ENCODE measurements at regions not wholly inside any gene's neighbourhood (a gene's known extent, or its start where the extent isn't known, plus 50 kb on each side); places are given as distances from the start of the nearest gene placed in this dataset.

DNA sequence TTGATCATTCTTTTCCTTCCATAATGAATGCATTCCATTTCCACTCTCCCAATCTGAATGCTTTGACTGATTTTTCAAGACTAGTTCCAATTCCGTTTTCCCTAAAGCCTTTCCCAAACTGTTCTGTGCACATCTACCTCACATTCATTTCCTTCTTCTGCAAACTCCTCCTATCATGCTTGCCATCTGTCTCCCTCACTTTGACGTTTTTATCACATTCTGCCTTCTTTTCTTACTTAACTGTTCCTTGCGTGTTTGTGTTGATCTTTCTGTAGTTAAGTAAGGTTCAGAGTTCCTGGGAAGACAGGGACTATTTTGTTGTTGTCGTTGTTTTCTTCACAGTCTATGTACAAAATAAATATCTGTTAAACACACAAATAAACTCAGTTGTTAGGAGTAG, 179.0 kb downstream of the NXPE2 start:
- peak in 2 of 4 donors; percentile 24 to 36 for DNase-seq (ENCODE audit: low read depth in 4 of 4, low spot score in 2 of 4)

GRCh38 chr11:114864896-114865295, 186.6 kb downstream of the NXPE2 start:
- no peak for DNase-seq (ENCODE audit: low read depth in 4 of 4, low spot score in 2 of 4)

- DNase-seq (ENCODE audit: low read depth in 4 of 4, low spot score in 2 of 4): peak in 3 of 4 donors; percentile 28 to 38 (median 35)
Observed at GRCh38 chr11:114876234-114876633, 197.9 kb downstream of the NXPE2 start.

DNA sequence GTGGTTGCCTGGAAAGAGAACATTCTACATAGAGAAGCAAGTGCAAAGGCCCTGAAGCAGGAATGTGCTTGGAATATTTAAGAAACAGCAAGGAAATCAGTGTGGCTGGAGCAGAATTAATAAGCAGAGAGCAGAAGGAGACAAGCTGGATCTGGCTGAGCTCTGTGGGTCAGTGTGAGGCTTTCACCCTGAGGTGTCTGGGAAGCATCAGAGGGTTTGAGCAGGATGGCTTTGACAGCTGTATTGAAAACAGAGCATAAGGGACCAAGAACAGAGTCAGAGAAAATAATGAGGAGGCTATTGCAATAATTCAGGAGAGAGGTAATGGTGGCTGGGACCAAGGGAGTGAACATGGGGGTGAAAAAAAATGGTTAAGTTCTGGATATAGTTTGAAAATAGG, 199.6 kb downstream of the NXPE2 start:
- no peak for DNase-seq (ENCODE audit: low read depth in 4 of 4, low spot score in 2 of 4)

DNA sequence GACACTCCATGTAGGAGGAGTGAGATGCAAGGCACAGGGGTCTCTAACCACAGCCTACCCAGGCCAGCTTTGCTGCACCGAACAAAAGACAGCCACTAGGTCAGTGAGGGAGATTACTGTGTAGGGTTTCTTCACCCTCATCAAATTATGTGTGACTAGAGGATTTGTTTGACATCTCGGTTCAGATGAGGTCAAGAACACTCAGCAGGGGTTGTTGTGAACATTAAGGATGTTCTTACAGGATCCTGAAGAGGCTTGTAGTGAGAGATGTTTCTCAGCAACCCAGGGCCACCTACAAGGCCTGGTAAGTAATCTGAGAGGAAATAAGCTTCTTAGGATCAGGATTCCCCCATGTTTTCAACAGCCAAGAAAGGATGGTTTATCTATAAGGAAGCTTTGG, 202.1 kb downstream of the NXPE2 start:
- no peak for DNase-seq (ENCODE audit: low read depth in 4 of 4, low spot score in 2 of 4)

GRCh38 chr11:114883472-114883871, 205.1 kb downstream of the NXPE2 start:
- no peak for DNase-seq (ENCODE audit: low read depth in 4 of 4, low spot score in 2 of 4)

- DNase-seq (ENCODE audit: low read depth in 4 of 4, low spot score in 2 of 4): no peak
Observed at GRCh38 chr11:114886644-114887265, 208.4 kb downstream of the NXPE2 start.

GRCh38 chr11:114889594-114890011, 211.3 kb downstream of the NXPE2 start:
- DNase-seq (ENCODE audit: low read depth in 4 of 4, low spot score in 2 of 4): no peak

DNA sequence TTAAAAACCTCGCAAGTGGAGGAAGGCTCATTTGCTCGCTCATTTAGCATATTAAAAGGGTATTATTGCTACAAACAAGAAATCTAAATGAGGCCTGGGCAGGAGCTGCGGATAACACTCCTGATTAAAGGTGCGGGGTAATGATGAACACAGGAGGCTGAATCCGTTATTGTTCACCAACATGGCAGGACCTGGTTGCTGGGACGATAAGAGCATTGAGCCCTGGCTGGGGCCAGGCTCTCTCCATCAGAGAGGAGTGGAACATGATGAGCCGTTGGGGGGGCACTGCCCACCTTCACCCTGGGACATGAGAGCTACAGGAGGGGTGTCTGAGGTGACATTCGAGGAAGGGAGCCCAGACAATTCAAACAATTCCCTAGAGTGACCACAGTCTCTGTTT, 211.7 kb downstream of the NXPE2 start:
- DNase-seq (ENCODE audit: low read depth in 4 of 4, low spot score in 2 of 4): no peak

- DNase-seq (ENCODE audit: low read depth in 4 of 4, low spot score in 2 of 4): no peak
Observed at GRCh38 chr11:114891911-114892310, 213.6 kb downstream of the NXPE2 start.

DNA sequence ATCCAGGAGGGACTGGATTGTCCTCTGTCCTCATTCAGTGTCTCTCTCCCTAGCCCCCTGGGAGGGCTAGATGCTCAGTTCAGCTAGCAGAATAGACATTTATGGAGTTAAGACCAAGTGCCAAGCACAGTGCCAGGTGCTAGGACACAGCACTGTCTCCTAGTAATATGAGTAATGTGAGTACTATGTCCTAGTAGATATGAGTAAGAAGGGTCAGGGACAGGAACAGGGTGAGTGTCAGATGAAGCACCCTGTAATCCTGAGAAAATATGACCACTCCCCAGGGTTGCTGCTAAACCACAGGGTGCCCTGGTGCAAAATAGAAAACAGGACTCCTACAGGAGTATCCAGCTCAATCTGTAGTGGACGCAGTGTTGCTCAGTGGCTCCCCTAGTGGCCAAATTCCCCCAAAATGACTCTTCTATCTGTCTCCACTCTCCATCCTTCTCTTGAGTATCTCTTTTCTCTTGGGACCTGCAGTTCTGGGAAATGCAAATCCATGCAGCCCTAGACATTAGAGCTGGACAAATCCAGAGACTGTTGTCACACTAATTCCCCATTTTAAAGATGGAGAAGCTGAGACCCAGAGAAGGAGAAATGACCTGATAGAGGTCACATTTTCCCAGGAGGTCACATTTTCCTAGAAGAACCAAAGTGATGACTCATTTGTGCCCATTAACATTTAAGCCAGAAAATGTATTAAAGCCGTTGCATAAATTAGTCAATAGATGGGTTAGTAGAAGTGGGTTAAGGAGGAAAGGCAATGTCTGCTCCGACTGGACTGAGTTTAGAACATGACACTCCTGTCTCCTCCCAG, 214.3 kb downstream of the NXPE2 start:
- DNase-seq (ENCODE audit: low read depth in 4 of 4, low spot score in 2 of 4): no peak

DNA sequence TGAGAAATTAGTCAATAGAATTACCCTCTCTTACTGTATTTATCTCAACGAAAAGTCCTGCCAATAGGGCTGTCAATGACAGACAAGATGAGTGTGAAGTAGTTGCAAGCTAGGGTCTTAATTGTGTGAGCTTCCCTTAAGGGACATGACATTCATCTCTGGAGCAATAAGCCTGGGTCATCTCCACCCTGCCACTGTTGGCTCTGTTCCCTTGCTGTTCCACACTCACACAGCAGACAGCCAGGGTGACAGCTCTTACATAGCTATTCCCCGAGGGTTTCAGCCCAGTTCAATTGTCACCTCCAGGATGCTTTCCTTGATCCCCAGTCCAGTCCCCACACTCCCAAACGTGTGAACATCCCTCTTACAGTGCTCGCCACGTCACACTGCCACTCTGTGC, 215.0 kb downstream of the NXPE2 start:
- no peak for DNase-seq (ENCODE audit: low read depth in 4 of 4, low spot score in 2 of 4)

DNA sequence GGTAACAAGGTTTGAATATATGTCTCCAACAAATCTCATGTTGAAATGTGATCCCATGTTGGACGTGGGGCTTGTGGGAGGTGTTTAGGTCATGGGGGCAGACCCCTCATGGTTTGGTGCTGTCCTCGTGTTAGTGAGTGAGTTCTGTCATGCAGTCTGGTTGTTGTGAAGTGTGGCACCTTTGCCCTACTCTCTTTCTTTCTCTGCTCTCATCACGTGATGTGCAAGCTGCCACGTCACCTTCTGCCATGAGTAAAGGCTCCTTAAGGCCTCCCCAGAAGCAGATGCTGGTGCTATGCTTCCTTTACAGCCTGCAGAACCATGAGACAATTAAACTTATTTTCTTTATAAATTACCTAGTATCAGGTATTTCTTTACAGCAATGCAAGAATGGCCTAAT, 218.3 kb downstream of the NXPE2 start:
- DNase-seq (ENCODE audit: low read depth in 4 of 4, low spot score in 2 of 4): no peak

GRCh38 chr11:114909866-114910265, 231.5 kb downstream of the NXPE2 start:
- DNase-seq (ENCODE audit: low read depth in 4 of 4, low spot score in 2 of 4): no peak

DNA sequence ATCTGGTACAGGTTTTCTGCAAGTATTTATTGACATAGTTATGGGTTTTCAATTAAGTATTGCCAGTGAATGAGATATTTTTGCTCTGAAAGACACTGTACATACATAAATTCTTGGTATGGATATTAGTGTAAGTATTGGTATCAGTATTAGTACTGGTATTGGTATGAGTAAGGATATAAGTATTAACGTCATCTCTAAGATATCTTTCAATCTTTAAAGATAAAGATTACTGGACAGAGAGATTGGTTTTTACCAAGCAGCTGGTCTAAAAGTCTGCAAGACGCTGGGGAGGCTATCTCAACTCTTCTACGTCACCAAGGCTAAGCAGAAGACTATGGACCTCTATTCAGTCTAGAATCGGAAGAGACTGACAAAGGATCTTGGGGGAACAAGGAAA, 234.5 kb downstream of the NXPE2 start:
- DNase-seq (ENCODE audit: low read depth in 4 of 4, low spot score in 2 of 4): no peak

DNA sequence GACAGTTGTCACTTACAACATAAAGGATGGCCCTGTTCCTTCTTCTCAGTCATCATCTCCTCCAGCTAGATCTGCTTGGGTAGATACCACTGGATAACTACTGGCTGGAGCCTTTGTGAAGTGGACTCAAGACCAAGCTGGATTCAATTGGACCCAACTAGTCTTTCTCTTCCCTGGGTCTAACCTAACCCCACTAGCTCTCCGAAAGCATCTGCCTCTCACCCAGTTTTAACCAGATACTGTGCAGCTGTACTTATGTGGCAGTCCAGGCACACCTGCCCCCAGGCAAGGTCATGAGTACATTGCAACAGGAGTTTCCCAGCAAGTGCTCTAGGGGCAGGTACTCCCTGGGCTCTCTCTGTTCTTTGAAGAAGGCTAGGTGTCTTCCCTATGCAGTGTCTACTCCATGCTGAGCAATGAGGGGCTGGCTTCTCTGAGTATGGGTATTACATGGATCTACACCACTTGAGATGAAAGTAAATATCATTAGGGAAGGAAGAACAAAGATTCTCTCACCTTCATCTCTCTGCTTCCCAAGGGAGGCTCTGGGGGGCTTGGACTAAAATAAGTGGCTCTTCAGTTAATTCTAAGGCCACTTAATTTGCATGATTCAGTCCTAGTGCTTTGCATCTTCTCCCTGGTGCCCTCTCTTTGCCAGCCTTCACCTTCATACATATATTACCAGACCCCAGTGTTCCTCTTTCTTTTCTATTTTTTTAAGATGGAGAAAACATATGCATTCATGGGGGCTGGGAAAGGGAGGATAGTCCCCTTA, 236.1 kb downstream of the NXPE2 start:
- DNase-seq (ENCODE audit: low read depth in 4 of 4, low spot score in 2 of 4): no peak

DNA sequence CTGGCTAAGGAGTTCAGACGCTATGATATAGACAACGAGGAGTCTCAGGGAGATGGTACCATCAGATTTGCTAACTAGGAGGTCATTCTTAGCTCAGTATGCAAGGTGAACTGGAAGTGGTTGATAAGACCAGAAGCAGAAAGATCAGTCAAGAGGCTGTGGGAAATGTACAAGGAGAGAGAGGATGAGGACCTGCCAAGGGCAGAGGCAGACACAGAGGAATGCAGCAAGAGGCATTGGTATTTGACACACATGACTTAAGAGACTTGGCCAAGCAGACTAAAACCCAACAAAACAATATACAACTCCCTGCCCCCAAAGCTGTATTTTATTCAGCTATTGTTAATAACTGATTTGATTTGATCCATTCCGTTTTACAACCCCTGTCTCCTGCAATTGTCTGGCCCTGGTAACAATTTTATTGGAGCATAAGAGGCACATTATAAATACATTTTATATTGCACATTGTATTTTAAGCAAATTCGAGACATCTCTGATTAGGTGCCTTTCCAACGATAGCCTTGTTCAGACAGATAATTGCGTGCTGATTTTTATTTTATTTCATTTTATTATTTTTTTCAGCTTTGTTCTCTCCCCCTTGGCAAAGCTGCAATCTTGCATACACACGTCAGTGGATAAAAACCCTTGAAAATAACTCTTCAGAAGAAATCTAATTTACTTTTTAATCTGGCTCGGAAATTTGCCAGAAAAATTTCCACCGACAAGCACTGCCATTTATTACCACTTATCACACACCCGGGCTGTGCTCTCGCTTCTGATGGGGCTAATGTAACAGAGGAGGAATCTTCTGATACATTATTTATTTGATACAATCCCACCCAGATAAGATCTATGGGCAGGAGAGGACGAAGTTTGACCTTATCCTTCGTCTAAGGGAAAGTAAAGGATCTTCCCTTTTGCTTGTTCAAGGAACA, 237.8 kb downstream of the NXPE2 start:
- DNase-seq (ENCODE audit: low read depth in 4 of 4, low spot score in 2 of 4): no peak

DNA sequence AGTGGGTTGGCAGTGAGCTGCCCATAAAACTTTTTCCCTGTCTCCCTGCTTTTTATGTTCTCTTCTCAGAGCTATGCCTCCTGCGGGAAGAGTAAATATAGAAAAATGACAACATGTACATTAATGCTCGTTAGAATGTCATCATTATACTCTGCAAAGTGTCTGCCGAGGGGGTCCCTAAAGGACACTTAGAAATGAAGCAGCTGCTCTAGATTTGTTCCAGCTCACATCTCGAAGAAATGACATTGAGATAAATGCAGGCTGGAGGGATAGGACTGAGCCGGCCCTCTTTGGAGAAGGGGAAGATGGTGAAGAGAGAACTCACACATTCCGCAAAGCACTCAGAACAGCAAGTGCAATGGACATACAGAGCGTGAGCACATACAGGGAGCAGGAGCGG, 240.0 kb downstream of the NXPE2 start:
- peak in 2 of 4 donors; percentile 23 to 49 for DNase-seq (ENCODE audit: low read depth in 4 of 4, low spot score in 2 of 4)

DNA sequence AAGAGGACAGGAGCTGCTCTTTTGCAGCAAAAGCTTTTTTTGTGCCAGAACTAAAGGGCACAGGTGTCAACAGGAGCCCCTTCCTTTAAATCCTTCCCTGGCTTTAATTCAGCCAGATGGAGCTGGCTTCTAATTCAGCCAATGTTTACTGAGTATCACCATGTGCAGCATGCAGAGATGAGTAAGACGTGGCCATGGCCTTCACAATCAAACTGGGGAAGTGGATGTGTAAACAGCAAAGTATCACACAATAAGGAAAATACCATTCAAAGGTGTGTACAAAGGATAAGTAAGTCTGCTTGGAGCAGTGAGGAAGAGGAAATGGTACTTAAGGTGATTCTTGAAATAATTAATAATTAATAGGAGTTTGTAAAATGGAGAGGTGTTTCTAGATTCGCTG, 243.4 kb downstream of the NXPE2 start:
- DNase-seq (ENCODE audit: low read depth in 4 of 4, low spot score in 2 of 4): no peak

GRCh38 chr11:114924042-114924441, 245.7 kb downstream of the NXPE2 start:
- DNase-seq (ENCODE audit: low read depth in 4 of 4, low spot score in 2 of 4): no peak
